ENCODE measurements at regions not wholly inside any gene's neighbourhood (a gene's known extent, or its start where the extent isn't known, plus 50 kb on each side); places are given as distances from the start of the nearest gene placed in this dataset.

GRCh38 chr1:213606252-213606820 lies 381.4 kb upstream of the PROX1 start:
- TF ChIP-seq, protein P1, sequence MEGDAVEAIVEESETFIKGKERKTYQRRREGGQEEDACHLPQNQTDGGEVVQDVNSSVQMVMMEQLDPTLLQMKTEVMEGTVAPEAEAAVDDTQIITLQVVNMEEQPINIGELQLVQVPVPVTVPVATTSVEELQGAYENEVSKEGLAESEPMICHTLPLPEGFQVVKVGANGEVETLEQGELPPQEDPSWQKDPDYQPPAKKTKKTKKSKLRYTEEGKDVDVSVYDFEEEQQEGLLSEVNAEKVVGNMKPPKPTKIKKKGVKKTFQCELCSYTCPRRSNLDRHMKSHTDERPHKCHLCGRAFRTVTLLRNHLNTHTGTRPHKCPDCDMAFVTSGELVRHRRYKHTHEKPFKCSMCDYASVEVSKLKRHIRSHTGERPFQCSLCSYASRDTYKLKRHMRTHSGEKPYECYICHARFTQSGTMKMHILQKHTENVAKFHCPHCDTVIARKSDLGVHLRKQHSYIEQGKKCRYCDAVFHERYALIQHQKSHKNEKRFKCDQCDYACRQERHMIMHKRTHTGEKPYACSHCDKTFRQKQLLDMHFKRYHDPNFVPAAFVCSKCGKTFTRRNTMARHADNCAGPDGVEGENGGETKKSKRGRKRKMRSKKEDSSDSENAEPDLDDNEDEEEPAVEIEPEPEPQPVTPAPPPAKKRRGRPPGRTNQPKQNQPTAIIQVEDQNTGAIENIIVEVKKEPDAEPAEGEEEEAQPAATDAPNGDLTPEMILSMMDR (conservative IDR thresholded peaks at IDR 0.05; ENCODE audit: low read depth, low read length) = no peak
- TF ChIP-seq CEBPB (IDR thresholded peaks at IDR 0.05; ENCODE audit: low read depth, low read length) = no peak
- no peak for TF ChIP-seq MXI1 (IDR thresholded peaks at IDR 0.05; ENCODE audit: borderline replicate concordance, low read depth, low read length)
- TF ChIP-seq POLR2A (IDR thresholded peaks at IDR 0.05; ENCODE audit: low read depth, low read length) = no peak
- TF ChIP-seq RFX5 (IDR thresholded peaks at IDR 0.05; ENCODE audit: low read depth, low read length) = no peak
- no peak for TF ChIP-seq MAFK (IDR thresholded peaks at IDR 0.05; ENCODE audit: low read depth, low read length)
- TF ChIP-seq RAD21 (IDR thresholded peaks at IDR 0.05; ENCODE audit: low read length) = no peak
- TF ChIP-seq, protein P2, sequence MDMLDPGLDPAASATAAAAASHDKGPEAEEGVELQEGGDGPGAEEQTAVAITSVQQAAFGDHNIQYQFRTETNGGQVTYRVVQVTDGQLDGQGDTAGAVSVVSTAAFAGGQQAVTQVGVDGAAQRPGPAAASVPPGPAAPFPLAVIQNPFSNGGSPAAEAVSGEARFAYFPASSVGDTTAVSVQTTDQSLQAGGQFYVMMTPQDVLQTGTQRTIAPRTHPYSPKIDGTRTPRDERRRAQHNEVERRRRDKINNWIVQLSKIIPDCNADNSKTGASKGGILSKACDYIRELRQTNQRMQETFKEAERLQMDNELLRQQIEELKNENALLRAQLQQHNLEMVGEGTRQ (IDR thresholded peaks at IDR 0.05; ENCODE audit: low read depth, low read length) = no peak
- no peak for TF ChIP-seq SMC3 (IDR thresholded peaks at IDR 0.05; ENCODE audit: low read depth, low read length)
- no peak for TF ChIP-seq CHD1 (IDR thresholded peaks at IDR 0.05; ENCODE audit: low read depth, low read length)
- TF ChIP-seq MAZ (IDR thresholded peaks at IDR 0.05; ENCODE audit: borderline replicate concordance, low read depth, low read length) = no peak
- no peak for TF ChIP-seq FOS (IDR thresholded peaks at IDR 0.05; ENCODE audit: low read depth, low read length)
- TF ChIP-seq, protein P3, sequence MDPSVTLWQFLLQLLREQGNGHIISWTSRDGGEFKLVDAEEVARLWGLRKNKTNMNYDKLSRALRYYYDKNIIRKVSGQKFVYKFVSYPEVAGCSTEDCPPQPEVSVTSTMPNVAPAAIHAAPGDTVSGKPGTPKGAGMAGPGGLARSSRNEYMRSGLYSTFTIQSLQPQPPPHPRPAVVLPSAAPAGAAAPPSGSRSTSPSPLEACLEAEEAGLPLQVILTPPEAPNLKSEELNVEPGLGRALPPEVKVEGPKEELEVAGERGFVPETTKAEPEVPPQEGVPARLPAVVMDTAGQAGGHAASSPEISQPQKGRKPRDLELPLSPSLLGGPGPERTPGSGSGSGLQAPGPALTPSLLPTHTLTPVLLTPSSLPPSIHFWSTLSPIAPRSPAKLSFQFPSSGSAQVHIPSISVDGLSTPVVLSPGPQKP (IDR thresholded peaks at IDR 0.05; ENCODE audit: borderline replicate concordance, low read depth, low read length) = no peak

All from IMR-90 (cell line).